SU-DHL-6 (cell line): ENCODE measurements at regions not wholly inside any gene's neighbourhood (a gene's known extent, or its start where the extent isn't known, plus 50 kb on each side); places are given as distances from the start of the nearest gene placed in this dataset.

Source experiments
- H2AFZ ChIP-seq: fragments of 200-600 bp; sonication (generic); 2 replicates; pipeline ENCODE4 v1.6.1; 2014; ENCODE audit warnings: low read depth, mild to moderate bottlenecking, moderate library complexity, mixed read lengths, antibody characterized with exemption, low read length; ENCODE audit not compliant: severe bottlenecking
- H3F3A ChIP-seq: fragments of 200-600 bp; shearing (Covaris generic); 2 replicates; pipeline ENCODE4 v1.6.0; 2016; ENCODE audit warnings: antibody characterized with exemption, mild to moderate bottlenecking; ENCODE audit not compliant: insufficient read depth
- H3K27ac ChIP-seq: fragments of 200-600 bp; sonication (generic); 2 replicates; pipeline ENCODE4 v1.5.1; 2016; ENCODE audit warnings: low read depth, mild to moderate bottlenecking, low read length, moderate library complexity, mixed read lengths
- H3K27me3 ChIP-seq: fragments of 200-600 bp; sonication (generic), shearing (Covaris generic); 2 replicates; pipeline ENCODE4 v1.6.0; 2014; ENCODE audit warnings: mild to moderate bottlenecking, low read length
- H3K36me3 ChIP-seq: fragments of 200-600 bp; sonication (generic); 2 replicates; pipeline ENCODE4 v1.6.1; 2014; ENCODE audit warnings: mild to moderate bottlenecking, low read length, mixed read lengths
- H3K4me2 ChIP-seq: fragments of 300-600, 200-600 bp; shearing (Covaris generic), sonication (generic); 2 replicates; pipeline ENCODE4 v1.6.0; 2014; ENCODE audit warnings: low read length, low read depth, mild to moderate bottlenecking; ENCODE audit not compliant: poor library complexity, severe bottlenecking
- H3K4me3 ChIP-seq: fragments of 200-600 bp; sonication (generic); 2 replicates; pipeline ENCODE4 v1.5.1; 2014; ENCODE audit warnings: antibody characterized with exemption, low read length, mild to moderate bottlenecking, mixed read lengths; ENCODE audit not compliant: insufficient read depth, poor library complexity, severe bottlenecking
- H3K79me2 ChIP-seq: fragments of 200-600 bp; sonication (generic); 2 replicates; pipeline ENCODE4 v1.6.1; 2014; ENCODE audit warnings: mild to moderate bottlenecking, low read length, moderate library complexity; ENCODE audit not compliant: insufficient read depth
- H3K9ac ChIP-seq: fragments of 200-600 bp; sonication (generic); 2 replicates; pipeline ENCODE4 v1.7.0; 2014; ENCODE audit warnings: mild to moderate bottlenecking, low read length
- H3K9me2 ChIP-seq: fragments of 200-600 bp; sonication (generic); replicated peaks from 2 replicates; pipeline ENCODE4 v1.6.1; 2014; ENCODE audit warnings: low read length; ENCODE audit not compliant: insufficient read depth
- H3K9me3 ChIP-seq: fragments of 200-600 bp; sonication (generic); 2 replicates; pipeline ENCODE4 v1.6.1; 2014; ENCODE audit warnings: low read length, mixed read lengths; ENCODE audit not compliant: insufficient read depth
- H4K20me1 ChIP-seq: fragments of 200-600 bp; sonication (generic); 2 replicates; pipeline ENCODE4 v1.6.1; 2014; ENCODE audit warnings: low read depth, mild to moderate bottlenecking, antibody characterized with exemption, low read length, moderate library complexity, mixed read lengths
- CTCF ChIP-seq: fragments of 200-600 bp; sonication (generic); IDR thresholded peaks from one replicate; pipeline ENCODE4 v1.5.1; 2017; ENCODE audit warnings: antibody characterized with exemption, mild to moderate bottlenecking, low read length, moderate library complexity; ENCODE audit not compliant: insufficient read depth, poor library complexity, severe bottlenecking
- EZH2phosphoT487 ChIP-seq: fragments of 200-600 bp; sonication (generic), shearing (Covaris generic); conservative IDR thresholded peaks from 2 replicates; pipeline ENCODE4 v1.6.1; 2018; ENCODE audit warnings: mild to moderate bottlenecking, antibody characterized with exemption, low read length, moderate library complexity, mixed read lengths

- no peak overlapping the region for H3K4me2 ChIP-seq
- no peak overlapping the region for H3K27ac ChIP-seq
- no peak overlapping the region for H2AFZ ChIP-seq
Measured at GRCh38 chr3:177554895-177555759, 357.8 kb upstream of the TBL1XR1 start.

GRCh38 chr3:177557548-177557947, 360.3 kb upstream of the TBL1XR1 start:
- H4K20me1 ChIP-seq = no peaks in the 10 kb centered on the region
- H3F3A ChIP-seq = no peaks in the 10 kb centered on the region
- no peaks in the 10 kb centered on the region for H3K9me3 ChIP-seq
- no peak overlapping the region for H2AFZ ChIP-seq
- TF ChIP-seq CTCF = no peak
- TF ChIP-seq EZH2phosphoT487 = no peak
- H3K27ac ChIP-seq = no peak overlapping the region
- H3K9ac ChIP-seq = no peak overlapping the region
- no peaks in the 10 kb centered on the region for H3K79me2 ChIP-seq
- H3K27me3 ChIP-seq = no peaks in the 10 kb centered on the region
- H3K4me2 ChIP-seq = no peak overlapping the region
- H3K9me2 ChIP-seq = no peaks in the 10 kb centered on the region
- H3K36me3 ChIP-seq = no peaks in the 10 kb centered on the region
- no peak overlapping the region for H3K4me3 ChIP-seq

More at GRCh38 chr3:177554895-177555759, 357.8 kb upstream of the TBL1XR1 start:
- H3F3A ChIP-seq = no peaks in the 10 kb centered on the region
- no peak for TF ChIP-seq EZH2phosphoT487
- no peak for TF ChIP-seq CTCF
- no peak overlapping the region for H3K4me3 ChIP-seq
- H3K79me2 ChIP-seq = no peaks in the 10 kb centered on the region
- H3K27me3 ChIP-seq = no peaks in the 10 kb centered on the region
- no peaks in the 10 kb centered on the region for H3K9me3 ChIP-seq
- no peak overlapping the region for H3K9ac ChIP-seq
- no peaks in the 10 kb centered on the region for H4K20me1 ChIP-seq
- no peaks in the 10 kb centered on the region for H3K9me2 ChIP-seq
- no peaks in the 10 kb centered on the region for H3K36me3 ChIP-seq

- Histone ChIP-seq H3K4me2 (no peak overlapping the region), H3K27me3 (no peaks in the 10 kb centered on the region), H3K9me3 (no peaks in the 10 kb centered on the region), H3K9me2 (no peaks in the 10 kb centered on the region), H3K36me3 (no peaks in the 10 kb centered on the region), H4K20me1 (no peaks in the 10 kb centered on the region), H3K4me3 (no peak overlapping the region), H3K79me2 (no peaks in the 10 kb centered on the region), H2AFZ (no peak overlapping the region), H3K27ac (no peak overlapping the region), H3K9ac (no peak overlapping the region), H3F3A (no peaks in the 10 kb centered on the region)
- no peak for TF ChIP-seq CTCF
- no peak for TF ChIP-seq EZH2phosphoT487
Measured at GRCh38 chr3:177561365-177561764, 364.1 kb upstream of the TBL1XR1 start.
